KMS-11 (cell line): ENCODE measurements at regions not wholly inside any gene's neighbourhood (a gene's known extent, or its start where the extent isn't known, plus 50 kb on each side); places are given as distances from the start of the nearest gene placed in this dataset.

Experiments
- H2AFZ ChIP-seq: fragments of 200-600 bp; sonication (generic); 2 replicates; pipeline ENCODE4 v1.6.1; 2016; ENCODE audit warnings: antibody characterized with exemption, mixed run types, low read depth
- H3K27ac ChIP-seq: fragments of 200-600 bp; sonication (generic); 2 replicates; pipeline ENCODE4 v1.6.1; 2016; ENCODE audit warnings: mild to moderate bottlenecking, mixed run types
- H3K27me3 ChIP-seq: fragments of 200-600 bp; sonication (generic); 2 replicates; pipeline ENCODE4 v1.6.1; 2017; ENCODE audit warnings: mild to moderate bottlenecking, low read depth, mixed run types, moderate library complexity; ENCODE audit not compliant: insufficient read depth
- H3K36me3 ChIP-seq: fragments of 200-600 bp; sonication (generic); 2 replicates; pipeline ENCODE4 v1.6.1; 2017; ENCODE audit warnings: mild to moderate bottlenecking, mixed run types; ENCODE audit not compliant: insufficient read depth
- H3K4me1 ChIP-seq: fragments of 200-600 bp; sonication (generic); 2 replicates; pipeline ENCODE4 v1.6.1; 2016; ENCODE audit warnings: mild to moderate bottlenecking, low read depth, mixed run types; ENCODE audit not compliant: poor library complexity, severe bottlenecking
- H3K4me2 ChIP-seq: fragments of 200-600 bp; sonication (generic); 2 replicates; pipeline ENCODE4 v1.7.0; 2016; ENCODE audit warnings: mild to moderate bottlenecking, mixed run types
- H3K4me3 ChIP-seq: fragments of 200-600 bp; sonication (generic); IDR thresholded peaks from 2 replicates; pipeline ENCODE4 v1.6.1; 2017; ENCODE audit warnings: low read depth, low read length, mixed read lengths; ENCODE audit not compliant: insufficient read depth
- H3K79me2 ChIP-seq: fragments of 200-600 bp; sonication (generic); 2 replicates; pipeline ENCODE4 v1.6.1; 2016; ENCODE audit warnings: low read depth, mixed run types; ENCODE audit not compliant: insufficient read depth
- H3K9ac ChIP-seq: fragments of 200-600 bp; sonication (generic); 2 replicates; pipeline ENCODE4 v1.6.1; 2016; ENCODE audit warnings: mild to moderate bottlenecking, mixed run types
- H4K20me1 ChIP-seq: fragments of 200-600 bp; sonication (generic); 2 replicates; pipeline ENCODE4 v1.6.1; 2016; ENCODE audit warnings: mild to moderate bottlenecking, mixed run types; ENCODE audit not compliant: insufficient read depth
- TF ChIP-seq, protein P1 (sequence below): fragments of 200-600 bp; sonication (generic); conservative IDR thresholded peaks from 2 replicates; pipeline ENCODE4 v1.6.1; 2017; ENCODE audit warnings: low read depth, mild to moderate bottlenecking, antibody characterized with exemption, low read length, moderate library complexity, mixed read lengths

DNA sequence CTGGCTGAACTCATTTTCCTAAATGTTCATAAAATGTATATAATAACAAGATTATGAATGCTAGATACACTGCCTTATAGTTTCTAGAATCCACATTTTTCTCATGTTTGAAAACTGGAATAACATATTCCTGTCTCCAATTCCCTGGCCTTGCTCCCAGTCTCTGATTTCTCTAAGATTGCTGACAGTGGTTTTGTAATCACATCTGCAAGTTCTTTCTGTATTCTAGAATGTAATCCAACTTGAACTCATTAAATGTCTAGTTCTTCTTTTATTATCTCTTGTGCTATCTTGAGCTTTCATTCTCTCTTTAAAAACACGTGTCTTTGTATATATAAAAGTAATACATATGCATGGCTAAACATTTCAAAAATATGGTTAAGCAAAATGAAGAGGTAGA, 215.2 kb upstream of the ADAMTS9 start:
- no peaks in the 10 kb centered on the region for H3K27me3 ChIP-seq
- H3K4me1 ChIP-seq, result no peaks in the 10 kb centered on the region
- H3K9ac ChIP-seq, result no peak overlapping the region
- TF ChIP-seq, protein P1, sequence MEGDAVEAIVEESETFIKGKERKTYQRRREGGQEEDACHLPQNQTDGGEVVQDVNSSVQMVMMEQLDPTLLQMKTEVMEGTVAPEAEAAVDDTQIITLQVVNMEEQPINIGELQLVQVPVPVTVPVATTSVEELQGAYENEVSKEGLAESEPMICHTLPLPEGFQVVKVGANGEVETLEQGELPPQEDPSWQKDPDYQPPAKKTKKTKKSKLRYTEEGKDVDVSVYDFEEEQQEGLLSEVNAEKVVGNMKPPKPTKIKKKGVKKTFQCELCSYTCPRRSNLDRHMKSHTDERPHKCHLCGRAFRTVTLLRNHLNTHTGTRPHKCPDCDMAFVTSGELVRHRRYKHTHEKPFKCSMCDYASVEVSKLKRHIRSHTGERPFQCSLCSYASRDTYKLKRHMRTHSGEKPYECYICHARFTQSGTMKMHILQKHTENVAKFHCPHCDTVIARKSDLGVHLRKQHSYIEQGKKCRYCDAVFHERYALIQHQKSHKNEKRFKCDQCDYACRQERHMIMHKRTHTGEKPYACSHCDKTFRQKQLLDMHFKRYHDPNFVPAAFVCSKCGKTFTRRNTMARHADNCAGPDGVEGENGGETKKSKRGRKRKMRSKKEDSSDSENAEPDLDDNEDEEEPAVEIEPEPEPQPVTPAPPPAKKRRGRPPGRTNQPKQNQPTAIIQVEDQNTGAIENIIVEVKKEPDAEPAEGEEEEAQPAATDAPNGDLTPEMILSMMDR, result no peak
- no peak overlapping the region for H3K4me3 ChIP-seq
- no peaks in the 10 kb centered on the region for H4K20me1 ChIP-seq
- no peak overlapping the region for H3K27ac ChIP-seq
- no peaks in the 10 kb centered on the region for H3K79me2 ChIP-seq
- H3K36me3 ChIP-seq, result no peaks in the 10 kb centered on the region
- H3K4me2 ChIP-seq, result no peak overlapping the region
- no peak overlapping the region for H2AFZ ChIP-seq

DNA sequence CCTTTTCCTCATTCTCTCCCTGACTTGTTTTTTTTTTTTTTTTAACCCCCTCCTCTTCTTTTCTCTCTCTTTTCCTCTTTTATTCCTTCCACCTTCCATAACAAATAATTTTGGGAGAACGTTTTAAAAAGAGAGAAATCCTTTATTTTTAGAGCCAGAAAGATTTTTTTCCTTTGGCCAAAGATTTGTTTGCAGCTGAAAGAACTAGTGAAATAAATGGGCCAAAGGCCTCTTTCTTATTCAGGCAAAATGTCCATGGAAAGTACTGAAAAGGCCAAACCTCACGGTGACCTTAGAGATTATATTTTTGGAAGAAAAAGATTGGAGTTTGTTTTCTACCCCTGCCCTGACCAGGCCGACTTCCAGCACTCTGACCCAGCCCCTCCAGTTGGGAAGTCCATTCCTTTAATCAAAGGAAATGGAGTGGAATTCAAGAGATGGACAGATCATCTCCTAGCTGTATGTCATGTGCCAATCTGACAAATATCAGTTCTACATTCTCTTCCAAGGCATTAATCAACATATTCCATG, 214.3 kb upstream of the ADAMTS9 start:
- no peak overlapping the region for H3K9ac ChIP-seq
- no peak overlapping the region for H3K4me2 ChIP-seq
- no peak overlapping the region for H2AFZ ChIP-seq
- no peak overlapping the region for H3K27ac ChIP-seq
- no peaks in the 10 kb centered on the region for H3K4me1 ChIP-seq
- H3K79me2 ChIP-seq, result no peaks in the 10 kb centered on the region
- H3K27me3 ChIP-seq, result no peaks in the 10 kb centered on the region
- no peaks in the 10 kb centered on the region for H3K36me3 ChIP-seq
- no peak overlapping the region for H3K4me3 ChIP-seq
- no peaks in the 10 kb centered on the region for H4K20me1 ChIP-seq
- TF ChIP-seq, protein P1, result no peak

DNA sequence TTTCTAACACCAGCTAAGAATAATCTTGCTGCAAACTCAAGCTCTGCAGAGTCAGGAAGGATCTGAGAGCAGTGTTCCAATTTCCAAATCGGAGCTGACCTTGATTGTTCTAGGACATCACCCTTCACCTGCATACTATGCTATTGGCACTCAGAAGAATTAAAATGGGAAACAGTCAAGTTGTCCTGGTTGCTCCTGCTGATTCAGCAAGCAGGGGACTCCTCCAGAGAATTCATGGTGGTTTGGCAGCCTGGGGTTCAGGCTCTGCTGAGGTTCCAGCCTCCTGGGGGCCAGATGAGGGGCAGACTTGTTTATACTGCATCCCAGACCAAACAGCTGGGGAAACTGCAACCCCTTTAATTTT, 213.7 kb upstream of the ADAMTS9 start:
- no peak overlapping the region for H3K27ac ChIP-seq
- H3K9ac ChIP-seq, result no peak overlapping the region
- TF ChIP-seq, protein P1, result no peak
- H3K4me3 ChIP-seq, result no peak overlapping the region
- H2AFZ ChIP-seq, result no peak overlapping the region
- H3K36me3 ChIP-seq, result no peaks in the 10 kb centered on the region
- H3K4me2 ChIP-seq, result no peak overlapping the region
- H3K79me2 ChIP-seq, result no peaks in the 10 kb centered on the region
- H3K4me1 ChIP-seq, result no peaks in the 10 kb centered on the region
- no peaks in the 10 kb centered on the region for H3K27me3 ChIP-seq
- no peaks in the 10 kb centered on the region for H4K20me1 ChIP-seq

DNA sequence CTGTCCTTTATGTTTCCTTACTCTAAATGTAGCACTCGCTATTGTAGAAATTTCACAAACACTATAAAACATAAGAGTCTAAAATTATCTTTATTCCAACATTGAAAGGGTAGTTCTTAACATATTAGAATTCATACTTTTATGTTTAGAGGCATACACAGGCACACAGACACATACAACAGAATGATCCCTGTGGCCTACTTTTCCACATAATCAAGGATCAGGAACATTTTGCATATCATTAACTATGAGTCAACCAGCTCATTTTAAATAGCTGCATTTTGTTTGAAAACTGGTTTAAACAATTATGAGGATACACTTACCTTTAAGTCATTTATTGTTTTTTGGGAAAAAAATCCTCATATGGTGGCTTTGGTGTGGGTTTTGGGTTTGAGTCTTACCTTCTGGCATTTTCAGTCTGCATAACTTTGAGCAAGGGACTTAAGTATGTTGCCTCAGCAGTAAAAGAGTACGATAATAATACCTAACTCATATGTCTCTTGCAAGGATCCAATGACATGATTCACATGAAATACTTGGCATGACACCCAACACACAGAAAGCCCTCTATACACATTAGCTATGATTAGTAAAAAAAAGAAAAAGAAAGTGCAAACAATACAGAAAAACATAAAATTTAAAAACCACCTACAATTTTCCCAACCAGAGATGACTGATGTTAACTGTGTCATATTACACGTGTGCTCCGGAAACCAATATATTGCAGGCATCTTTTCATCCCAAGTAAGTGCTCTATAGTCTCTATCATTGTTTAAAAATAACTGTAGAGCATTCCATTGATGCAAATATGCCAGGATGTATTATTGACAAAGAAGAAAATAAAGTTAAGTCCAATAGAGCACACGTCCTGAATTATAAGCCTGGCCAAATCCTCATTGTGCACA, 213.1 kb upstream of the ADAMTS9 start:
- Histone ChIP-seq H4K20me1 (no peaks in the 10 kb centered on the region), H3K27me3 (no peaks in the 10 kb centered on the region), H3K36me3 (no peaks in the 10 kb centered on the region), H2AFZ (no peak overlapping the region), H3K79me2 (no peaks in the 10 kb centered on the region), H3K9ac (no peak overlapping the region), H3K4me3 (no peak overlapping the region), H3K4me1 (no peaks in the 10 kb centered on the region), H3K4me2 (no peak overlapping the region), H3K27ac (no peak overlapping the region)
- TF ChIP-seq, protein P1, result no peak
